ENCODE measurements at regions not wholly inside any gene's neighbourhood (a gene's known extent, or its start where the extent isn't known, plus 50 kb on each side); places are given as distances from the start of the nearest gene placed in this dataset.

GRCh38 chr1:238221738-238222137 lies 331.0 kb upstream of the ZP4 start:
- TF ChIP-seq CTCF (IDR thresholded peaks at IDR 0.05) = no peak
- TF ChIP-seq POLR2A (IDR thresholded peaks at IDR 0.05) = no peak
